ENCODE measurements at regions not wholly inside any gene's neighbourhood (a gene's known extent, or its start where the extent isn't known, plus 50 kb on each side); places are given as distances from the start of the nearest gene placed in this dataset.

- TF ChIP-seq, protein P1, sequence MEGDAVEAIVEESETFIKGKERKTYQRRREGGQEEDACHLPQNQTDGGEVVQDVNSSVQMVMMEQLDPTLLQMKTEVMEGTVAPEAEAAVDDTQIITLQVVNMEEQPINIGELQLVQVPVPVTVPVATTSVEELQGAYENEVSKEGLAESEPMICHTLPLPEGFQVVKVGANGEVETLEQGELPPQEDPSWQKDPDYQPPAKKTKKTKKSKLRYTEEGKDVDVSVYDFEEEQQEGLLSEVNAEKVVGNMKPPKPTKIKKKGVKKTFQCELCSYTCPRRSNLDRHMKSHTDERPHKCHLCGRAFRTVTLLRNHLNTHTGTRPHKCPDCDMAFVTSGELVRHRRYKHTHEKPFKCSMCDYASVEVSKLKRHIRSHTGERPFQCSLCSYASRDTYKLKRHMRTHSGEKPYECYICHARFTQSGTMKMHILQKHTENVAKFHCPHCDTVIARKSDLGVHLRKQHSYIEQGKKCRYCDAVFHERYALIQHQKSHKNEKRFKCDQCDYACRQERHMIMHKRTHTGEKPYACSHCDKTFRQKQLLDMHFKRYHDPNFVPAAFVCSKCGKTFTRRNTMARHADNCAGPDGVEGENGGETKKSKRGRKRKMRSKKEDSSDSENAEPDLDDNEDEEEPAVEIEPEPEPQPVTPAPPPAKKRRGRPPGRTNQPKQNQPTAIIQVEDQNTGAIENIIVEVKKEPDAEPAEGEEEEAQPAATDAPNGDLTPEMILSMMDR (IDR thresholded peaks at IDR 0.05), result no peak
- no peak for TF ChIP-seq POLR2A (IDR thresholded peaks at IDR 0.05)
Measured at GRCh38 chr6:86355271-86355670, 582.1 kb upstream of the HTR1E start.

Data from body of pancreas (tissue), 4 donors.